ENCODE measurements at regions not wholly inside any gene's neighbourhood (a gene's known extent, or its start where the extent isn't known, plus 50 kb on each side); places are given as distances from the start of the nearest gene placed in this dataset.
"Not testable (repeated sequence)": the region's sequence is repeated elsewhere in the genome, so short reads cannot be mapped to it uniquely, and the experiment has no call there.

DNA sequence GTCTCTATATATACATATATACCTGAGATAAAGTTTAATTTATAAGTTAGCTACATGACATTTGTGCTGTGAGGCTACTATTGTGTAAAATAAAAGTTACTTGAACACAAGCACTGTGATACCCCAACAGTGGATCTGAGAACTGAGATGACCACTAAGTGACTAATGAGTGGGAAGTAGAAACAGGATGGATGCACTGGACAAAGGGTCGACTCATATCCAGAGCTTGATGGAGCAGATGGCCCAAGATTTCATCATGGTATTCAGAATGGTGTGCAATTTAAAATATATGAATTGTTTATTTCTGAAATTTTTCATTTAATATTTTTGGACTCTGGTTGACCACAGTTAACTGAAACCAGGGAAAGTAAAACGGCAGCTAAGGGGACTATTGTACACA lies 908.6 kb upstream of the MDGA2 start:
- DNase-seq (ENCODE audit: low read depth in 2 of 2): no peak

DNA sequence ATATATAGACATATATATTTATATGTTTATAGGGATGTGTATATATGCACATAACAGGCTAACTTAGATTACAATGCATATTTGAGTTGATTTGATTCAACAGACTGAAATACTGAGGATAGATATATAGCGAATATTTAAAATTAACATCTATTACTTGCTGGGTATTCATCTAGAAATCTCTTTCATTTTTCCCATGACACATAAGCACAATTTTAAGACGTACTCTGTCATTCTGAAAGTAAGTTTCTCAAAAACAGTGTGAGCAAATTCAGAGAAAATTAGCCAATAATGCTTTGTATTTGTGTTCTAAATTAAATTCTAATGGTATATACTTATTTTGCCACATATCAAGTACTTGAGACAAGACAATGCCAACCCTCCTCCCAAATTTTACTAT lies 907.5 kb upstream of the MDGA2 start:
- no peak for DNase-seq (ENCODE audit: low read depth in 2 of 2)

DNA sequence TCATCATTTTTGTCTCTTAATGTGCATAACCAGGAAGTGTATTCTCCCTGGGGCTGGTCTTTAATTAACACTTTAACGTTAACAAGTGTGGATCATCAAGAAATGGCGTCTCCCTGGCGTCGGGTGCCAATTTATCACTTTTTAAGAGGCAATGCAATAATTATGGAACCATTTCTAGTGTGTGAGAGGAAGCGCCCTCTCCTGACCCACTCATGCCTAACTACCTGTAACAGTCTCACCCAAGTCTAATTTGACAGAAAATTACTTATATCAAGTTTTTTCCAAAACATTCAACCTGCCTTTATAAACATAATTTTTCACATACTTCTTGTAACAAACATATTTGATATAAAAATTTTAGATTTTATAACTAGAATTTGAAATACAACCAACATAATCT lies 905.3 kb upstream of the MDGA2 start:
- no peak for DNase-seq (ENCODE audit: low read depth in 2 of 2)

DNA sequence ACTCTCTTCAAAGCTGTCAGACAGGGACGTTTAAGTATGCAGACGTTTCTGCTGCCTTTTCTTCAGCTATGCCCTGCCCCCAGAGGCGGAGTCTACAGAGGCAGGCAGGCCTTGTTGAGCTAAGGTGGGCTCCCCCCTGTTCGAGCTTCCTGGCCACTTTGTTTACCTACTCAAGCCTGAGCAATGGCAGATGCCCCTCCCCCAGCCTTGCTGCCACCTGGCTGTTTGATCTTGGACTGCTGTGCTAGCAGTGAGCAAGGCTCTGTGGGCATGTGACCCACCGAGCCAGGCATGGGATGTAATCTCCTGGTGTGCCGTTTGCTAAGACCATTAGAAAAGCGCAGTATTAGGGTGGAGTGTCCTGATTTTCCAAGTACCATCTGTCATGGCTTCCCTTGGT lies 900.4 kb upstream of the MDGA2 start:
- DNase-seq (ENCODE audit: low read depth in 2 of 2): no peak

DNA sequence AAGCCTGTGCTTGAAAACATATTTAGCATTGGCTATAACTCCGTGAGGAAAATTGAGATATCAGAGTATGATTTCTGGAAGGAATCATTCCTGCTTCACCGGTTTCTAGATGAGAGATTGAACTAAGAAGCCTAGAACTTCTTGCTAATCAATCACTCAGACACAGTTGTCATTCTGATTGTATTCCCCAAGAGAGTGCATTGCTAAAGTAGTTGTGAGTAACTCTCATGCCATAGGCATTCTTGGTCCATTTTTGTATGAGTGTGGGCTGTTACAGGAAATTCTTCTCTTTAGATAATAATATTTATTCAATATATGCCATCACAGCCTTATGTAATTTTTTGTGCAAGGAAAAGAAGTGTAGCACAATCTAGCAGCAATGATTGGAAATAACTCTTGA lies 893.3 kb upstream of the MDGA2 start:
- no peak for DNase-seq (ENCODE audit: low read depth in 2 of 2)

DNA sequence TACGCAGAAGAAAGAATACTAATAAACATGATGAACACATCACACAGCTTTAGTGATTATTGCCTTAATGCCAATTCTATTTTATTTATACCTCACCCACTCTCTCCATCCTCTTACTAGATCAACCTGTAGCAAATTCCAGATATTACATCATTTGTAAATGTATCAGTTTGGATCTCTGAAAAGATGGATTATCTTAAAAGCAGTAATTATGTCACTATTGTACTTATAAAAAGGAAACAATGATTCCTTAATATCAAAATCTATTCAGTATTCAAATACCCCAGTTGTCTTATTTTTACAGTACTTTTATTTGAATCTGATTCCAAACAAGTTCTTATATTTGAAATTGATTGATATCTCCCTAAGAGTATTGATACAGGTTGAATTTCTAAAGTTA lies 892.8 kb upstream of the MDGA2 start:
- DNase-seq (ENCODE audit: low read depth in 2 of 2): no peak

DNA sequence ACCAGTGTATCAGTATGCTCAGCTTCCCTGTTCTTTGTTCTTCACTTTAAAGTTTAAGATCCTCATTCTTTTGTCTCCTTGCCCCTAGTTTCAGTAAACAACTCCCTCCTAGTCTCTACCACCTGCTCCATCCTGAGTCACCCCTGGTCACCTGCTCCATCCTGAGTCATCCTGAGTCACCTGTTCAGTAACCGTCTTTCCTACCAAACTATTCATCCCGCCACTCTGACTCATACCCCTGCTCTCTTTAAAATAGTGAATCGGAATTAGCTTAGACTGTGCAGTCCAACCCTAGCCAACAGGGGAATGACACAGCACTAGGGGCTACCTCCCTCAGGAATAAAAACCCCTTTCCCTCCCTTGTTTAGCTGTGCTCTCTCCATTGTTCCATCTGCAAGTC lies 888.1 kb upstream of the MDGA2 start:
- no peak for DNase-seq (ENCODE audit: low read depth in 2 of 2)

DNA sequence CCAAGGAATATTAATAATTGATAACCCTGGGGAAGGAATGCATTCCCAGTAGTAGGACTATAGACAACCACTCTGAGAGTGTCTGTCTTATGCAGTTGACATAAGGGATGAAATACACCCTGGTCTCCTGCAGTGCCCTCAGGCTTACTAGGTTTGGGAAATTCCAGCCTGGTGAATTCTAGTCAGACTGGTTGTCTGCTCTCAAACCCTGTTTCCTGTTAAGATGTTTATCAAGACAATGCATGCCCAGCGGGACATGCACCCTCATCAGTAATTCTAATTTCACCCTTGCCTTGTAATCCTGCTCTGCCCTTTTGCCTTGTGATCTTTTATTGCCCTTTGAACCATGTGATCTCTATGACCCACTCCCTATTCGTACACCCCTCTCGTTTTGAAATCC lies 886.0 kb upstream of the MDGA2 start:
- DNase-seq (ENCODE audit: low read depth in 2 of 2): not testable (repeated sequence)

DNA sequence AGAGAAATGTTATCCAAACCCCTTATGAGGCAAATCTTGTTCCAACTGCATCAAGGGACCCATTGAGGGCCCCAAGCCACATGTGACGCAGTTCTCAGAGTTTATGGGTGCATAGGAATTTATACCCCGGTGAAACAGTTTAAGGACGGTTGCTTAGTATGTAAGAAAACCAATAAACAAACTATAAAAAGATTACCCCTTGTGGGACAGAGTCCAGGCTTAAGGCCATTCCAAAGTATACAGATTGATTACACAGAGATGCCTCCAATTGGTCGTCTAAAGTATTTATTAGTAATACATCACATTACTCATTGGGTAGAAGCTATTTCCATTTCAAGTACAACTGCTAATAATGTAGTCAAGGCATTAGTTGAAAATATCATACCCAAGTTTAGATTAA lies 885.0 kb upstream of the MDGA2 start:
- no peak for DNase-seq (ENCODE audit: low read depth in 2 of 2)

DNA sequence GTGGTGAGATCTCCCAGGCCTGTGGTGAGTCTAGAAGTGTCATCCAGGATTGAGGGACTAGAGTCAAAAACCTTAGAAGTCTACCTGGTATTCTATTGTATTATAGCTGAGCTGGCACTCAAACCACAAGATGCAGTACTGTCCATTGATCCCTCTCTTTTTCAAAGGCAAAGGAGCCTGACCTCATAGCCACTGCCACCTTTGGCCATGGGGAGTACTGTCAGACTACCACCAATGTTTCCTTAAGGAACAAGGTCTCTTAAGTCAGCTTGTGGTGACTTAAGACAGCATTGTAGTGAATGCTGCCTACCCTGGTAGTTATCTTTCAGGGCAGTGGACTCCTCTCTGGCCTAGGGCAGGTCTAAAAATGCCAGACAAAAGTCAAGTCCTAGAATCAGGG lies 878.0 kb upstream of the MDGA2 start:
- no peak for DNase-seq (ENCODE audit: low read depth in 2 of 2)

DNA sequence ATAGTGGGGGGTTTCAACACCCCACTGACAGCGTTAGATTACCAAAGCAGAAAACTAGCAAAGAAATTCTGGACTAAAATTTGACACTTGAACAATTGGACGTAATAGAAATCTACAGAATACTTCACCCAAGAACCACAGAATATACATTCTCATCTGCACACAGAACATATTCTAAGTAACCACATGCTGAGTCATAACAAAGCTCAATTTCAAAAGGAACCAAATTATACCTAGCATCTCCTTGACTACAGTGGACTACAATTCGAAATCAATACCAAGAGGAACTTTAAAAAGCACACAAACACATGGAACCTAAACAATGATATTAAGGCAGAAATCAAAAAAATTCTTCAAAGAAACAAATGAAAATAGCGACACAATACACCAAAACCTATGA lies 871.6 kb upstream of the MDGA2 start:
- DNase-seq (ENCODE audit: low read depth in 2 of 2): no peak

DNA sequence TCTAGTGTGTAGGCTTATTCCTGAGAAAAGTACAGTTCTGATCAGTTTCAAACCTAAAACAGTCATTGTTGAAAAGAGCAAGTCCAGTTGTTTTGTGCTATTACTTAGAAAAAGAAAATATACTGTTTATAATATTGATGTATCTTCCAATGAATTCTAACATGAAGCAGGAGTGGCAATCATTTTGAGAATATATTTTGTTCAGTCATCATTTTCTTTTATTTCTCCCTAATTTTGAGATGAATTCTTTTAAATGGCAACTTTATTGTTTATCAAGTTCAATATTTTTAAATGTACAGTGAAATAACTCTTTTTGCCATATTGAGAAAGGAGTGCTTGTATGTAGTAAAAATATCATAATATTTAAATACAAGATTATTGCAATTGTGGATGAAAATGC lies 862.2 kb upstream of the MDGA2 start:
- no peak for DNase-seq (ENCODE audit: low read depth in 2 of 2)

DNA sequence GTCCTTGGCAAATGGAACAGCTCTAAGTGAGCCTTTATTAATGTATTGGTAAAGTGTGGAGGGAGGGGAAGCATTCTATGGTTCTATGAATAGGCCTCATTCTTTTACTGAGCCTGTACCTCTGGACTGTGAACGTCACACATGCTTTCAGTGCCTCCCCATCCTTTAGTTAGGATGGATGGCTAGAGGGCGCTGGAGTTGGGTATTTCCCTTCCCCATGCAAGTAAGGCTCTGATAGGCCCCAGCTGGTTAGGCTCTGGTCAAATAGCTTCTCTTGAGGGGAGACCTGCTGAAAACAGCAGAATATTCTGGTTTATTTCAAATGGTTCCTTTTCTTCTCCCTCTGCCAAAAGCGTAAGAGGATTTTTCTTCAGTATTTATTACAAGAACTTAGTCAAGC lies 860.9 kb upstream of the MDGA2 start:
- DNase-seq (ENCODE audit: low read depth in 2 of 2): no peak

DNA sequence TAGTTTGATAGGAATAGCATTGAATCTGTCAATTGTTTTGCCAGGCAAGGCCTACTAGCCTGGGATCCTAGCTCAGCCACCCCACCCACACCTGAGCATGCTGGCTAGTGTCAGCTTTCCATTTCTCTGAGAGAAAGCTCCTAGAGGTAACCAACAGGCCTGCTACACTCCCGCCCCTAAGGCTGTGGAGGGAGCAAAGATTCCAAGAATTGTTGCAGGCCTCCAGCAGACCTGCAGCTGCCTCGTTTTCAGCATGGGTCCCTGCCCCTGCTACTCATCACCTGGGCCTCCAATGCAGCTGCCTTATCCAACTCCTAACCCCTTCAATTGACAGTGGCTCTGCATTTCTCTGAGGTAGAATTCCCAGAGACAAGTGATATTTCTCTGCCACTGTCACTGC lies 852.4 kb upstream of the MDGA2 start:
- DNase-seq (ENCODE audit: low read depth in 2 of 2): no peak

DNA sequence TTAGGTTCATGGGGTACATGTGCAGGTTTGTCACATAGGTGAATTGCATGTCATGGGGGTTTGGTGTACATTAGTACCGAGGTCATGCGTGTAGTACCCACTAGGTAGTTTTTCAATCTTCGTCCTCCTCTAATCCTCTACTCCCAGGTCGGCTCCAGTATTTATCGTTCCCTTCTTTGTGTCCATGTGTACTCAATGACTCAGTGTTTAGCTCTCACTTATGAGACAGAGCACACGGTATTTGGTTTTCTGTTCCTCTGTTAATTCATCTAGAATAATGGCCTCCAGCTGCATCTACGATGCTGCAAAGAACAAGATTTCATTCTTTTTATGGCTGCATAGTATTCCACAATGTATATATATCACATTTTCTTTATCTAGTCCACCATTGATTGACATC lies 850.9 kb upstream of the MDGA2 start:
- no peak for DNase-seq (ENCODE audit: low read depth in 2 of 2)

DNA sequence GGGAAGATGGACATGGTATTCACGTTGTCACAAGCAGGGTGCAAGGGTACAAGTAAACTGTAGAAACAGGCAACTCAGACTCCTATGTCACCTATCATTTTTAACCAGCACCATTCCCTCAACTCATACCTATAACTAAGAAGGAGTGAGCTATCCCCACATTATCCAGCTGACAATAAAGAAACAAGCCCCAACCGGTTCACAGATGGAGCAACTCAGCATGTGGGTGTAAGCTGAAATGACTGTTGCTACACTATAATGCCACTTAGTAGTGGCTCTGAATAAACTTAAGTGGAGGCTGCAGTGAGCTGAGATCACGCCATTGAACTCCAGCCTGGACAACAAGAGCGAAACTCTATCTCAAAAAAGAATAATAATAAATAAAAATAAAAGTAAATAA lies 829.5 kb upstream of the MDGA2 start:
- no peak for DNase-seq (ENCODE audit: low read depth in 2 of 2)

DNA sequence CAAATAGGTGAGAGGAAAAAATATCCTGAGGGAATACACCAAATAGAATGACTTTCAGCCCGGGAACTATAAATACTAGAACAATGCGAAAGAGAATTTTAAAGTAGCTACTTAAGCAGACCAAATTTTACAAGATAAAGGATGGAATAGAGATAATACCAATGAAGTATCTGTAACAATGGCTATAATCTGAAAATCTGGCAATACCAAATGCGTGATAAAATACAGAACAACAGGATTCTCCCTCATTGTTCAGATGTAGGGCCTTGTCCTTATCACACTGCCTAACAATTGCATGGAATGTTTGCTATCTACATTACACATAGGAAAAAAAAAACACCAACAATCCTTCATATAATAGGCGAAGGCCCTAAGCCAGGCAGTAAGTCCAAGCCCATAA lies 815.4 kb upstream of the MDGA2 start:
- DNase-seq (ENCODE audit: low read depth in 2 of 2): no peak

DNA sequence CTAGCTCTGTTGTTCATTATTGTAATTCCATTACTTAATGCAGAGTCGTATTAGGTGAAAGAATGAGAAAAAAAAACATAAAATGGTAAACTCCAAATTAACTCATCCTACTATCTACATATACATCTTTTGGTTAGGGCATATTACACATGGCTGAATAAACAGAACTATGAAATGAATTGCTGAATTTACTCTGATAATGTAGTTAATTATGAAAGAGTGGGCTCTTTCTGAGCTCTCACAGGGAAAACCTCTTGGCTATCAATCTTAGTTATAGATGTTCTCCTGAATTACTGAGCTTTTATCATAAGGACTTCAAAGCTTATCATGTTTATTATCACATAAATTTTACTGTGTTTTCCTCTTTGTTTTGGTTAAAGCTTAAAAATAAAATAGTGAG lies 798.5 kb upstream of the MDGA2 start:
- DNase-seq (ENCODE audit: low read depth in 2 of 2): no peak

DNA sequence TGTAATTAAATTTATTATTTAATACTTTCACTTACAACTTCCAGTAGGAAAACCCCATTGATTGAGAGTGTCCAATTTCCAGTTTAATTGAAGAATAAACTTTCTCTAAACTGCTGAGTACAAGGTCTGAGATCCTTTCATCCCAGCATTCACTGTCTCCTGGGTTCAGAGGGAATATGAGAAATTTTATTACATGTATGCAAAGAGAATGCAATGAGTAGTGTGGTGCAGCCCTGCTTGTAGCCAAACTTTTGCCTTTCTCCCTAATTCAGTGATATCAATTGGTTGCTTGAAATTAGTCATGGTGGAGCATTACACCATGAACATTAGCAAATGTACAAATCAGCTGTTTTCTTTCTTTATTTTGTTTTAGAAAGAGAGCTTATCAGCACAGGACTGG lies 780.6 kb upstream of the MDGA2 start:
- no peak for DNase-seq (ENCODE audit: low read depth in 2 of 2)

DNA sequence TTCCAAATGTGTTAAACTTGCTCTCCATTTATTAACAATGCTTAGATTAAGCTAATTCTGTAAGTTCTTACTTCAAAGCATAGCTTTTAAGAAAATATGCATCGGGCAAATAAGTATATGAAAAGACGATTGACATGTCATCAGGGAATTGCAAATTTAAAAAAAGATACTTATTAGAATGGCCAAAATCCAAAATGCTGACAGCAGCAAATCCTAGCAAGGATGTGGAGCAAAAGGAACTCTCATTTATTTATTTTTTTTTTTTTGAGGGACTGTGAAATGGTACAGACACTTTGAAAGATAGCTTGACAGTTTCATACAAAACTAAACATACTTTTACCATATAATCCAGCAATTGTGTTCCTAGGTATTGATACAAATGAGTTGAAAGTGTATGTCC lies 779.5 kb upstream of the MDGA2 start:
- no peak for DNase-seq (ENCODE audit: low read depth in 2 of 2)

DNA sequence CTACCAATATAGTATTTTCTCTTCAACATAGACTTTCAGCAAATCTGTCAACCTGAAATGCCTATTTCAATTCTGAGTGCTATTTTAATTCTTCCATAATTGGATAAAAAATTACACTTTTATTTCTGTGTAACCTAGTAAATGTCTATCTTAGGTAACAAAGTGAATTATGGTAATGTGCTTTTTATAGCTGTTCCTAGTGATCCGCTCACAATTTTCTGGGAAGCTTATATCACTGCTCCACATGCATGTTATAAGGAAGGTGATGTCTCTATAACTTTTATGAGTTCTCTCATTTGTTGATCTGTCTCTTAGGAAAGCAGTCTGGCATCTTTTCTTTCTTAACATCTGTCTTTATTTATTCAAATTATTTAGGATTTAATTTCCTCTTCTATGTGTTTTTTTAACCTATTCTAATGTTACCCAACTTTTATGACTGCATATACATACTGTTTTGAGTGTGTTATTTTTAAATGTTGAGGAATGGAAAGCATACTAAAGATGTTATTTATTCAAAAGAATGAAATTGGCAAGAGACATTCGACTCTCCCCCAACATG lies 777.1 kb upstream of the MDGA2 start:
- DNase-seq (ENCODE audit: low read depth in 2 of 2): no peak

DNA sequence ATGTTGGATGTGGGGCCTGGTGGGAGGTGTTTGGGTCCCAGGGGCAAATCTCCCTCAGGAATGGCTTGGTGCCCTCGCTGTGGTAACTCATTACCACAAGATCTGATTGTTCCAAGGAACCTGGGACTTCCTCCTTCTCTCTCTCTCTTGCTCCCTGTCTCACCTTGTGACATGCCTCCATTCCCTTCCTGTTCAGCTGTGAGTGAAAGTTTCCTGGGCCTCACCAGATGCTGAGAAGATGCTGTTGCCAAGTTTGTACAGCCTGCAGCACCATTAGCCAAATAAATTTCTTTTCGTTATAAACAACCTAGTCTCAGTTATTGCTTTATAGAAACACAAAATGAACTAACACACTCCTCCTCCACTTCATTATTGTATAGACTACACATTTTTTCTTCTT lies 759.8 kb upstream of the MDGA2 start:
- no peak for DNase-seq (ENCODE audit: low read depth in 2 of 2)

DNA sequence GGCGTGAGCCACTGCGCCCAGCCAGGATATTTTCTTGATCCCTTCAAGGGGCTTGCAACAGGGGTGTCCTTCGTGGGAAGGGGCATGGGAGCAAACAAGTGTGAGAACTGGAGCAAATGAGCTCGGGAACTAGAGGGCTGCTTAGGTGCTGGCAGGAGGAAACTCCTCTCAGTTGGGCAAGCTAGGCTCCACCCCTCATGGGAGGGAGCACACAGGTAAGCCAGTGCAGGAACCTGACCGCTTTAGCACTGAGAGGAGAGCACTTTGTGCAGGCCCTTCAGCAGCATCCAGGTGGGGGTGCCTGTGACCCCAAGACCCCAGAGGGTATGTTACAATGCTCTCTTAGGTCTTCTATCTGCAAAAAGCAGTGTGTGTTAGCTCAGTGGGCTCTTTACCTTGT lies 755.4 kb upstream of the MDGA2 start:
- DNase-seq (ENCODE audit: low read depth in 2 of 2): no peak

DNA sequence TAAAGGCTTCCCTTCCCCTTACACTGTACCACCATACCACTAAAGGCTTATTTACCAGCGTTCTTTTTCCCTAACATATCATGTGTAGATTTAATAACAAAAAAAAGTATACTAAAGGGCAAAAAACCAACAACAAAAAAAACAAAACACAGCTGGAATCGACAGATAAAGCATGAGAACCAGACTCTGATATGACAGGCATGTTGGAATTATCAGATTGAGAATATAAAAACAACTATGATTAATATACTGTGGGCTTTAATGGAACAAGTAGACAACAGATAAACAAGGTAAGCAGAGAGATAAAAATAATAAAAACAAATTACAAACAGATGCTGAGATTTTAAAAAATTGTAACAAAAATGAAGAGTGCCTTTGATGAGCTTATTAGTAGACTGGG lies 754.1 kb upstream of the MDGA2 start:
- no peak for DNase-seq (ENCODE audit: low read depth in 2 of 2)

Data from fibroblast of skin of left biceps (primary cell).